Breast epithelium (tissue), 3 donors: ENCODE measurements at regions not wholly inside any gene's neighbourhood (a gene's known extent, or its start where the extent isn't known, plus 50 kb on each side); places are given as distances from the start of the nearest gene placed in this dataset.

ENCODE experiments used
- CTCF ChIP-seq, 3 donors: fragments of 450-650 bp; IDR thresholded peaks; one replicate each; pipeline ENCODE4 v1.5.1; 2016 to 2017; ENCODE audit warnings: antibody characterized with exemption in 3 of 3, mild to moderate bottlenecking in 3 of 3, moderate library complexity in 3 of 3
- POLR2A ChIP-seq: fragments of 450-650 bp; IDR thresholded peaks from one replicate; pipeline ENCODE4 v1.6.1; 2016; ENCODE audit warnings: antibody characterized with exemption, mild to moderate bottlenecking, moderate library complexity
- POLR2AphosphoS5 ChIP-seq, 3 donors: sonication (generic); formaldehyde crosslinking; IDR thresholded peaks; one replicate each; pipeline ENCODE4 v1.6.1; 2017; ENCODE audit warnings: antibody characterized with exemption in 3 of 3

DNA sequence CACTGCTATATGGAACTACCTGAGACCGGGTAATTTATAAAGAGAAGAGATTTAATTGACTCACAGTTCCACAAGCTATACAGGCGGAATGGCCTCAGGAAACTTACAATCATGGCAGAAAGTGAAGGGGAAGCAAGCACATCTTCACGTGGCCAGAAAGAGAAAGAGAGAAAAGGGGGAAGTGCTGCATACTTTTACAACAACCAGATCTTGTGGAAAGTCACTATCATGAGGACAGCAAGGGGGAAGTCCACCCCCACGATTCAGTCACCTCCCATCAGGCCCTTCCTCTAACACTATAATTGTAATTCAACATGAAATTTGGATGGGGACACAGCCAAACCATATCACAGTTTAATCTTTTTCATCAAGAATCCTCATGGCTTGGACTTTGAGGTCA, 339.2 kb upstream of the AJAP1 start:
- no peak for TF ChIP-seq CTCF (IDR thresholded peaks at IDR 0.05)
- TF ChIP-seq POLR2A, result no peak
- no peak for TF ChIP-seq POLR2AphosphoS5 (IDR thresholded peaks at IDR 0.05)
